ENCODE measurements at regions not wholly inside any gene's neighbourhood (a gene's known extent, or its start where the extent isn't known, plus 50 kb on each side); places are given as distances from the start of the nearest gene placed in this dataset.

- no peak for TF ChIP-seq CTCF (IDR thresholded peaks at IDR 0.05; ENCODE audit: borderline replicate concordance, control extremely low read depth, extremely low read depth, insufficient read depth, missing control alignments)
- DNase-seq (ENCODE audit: low spot score): no peak
- in situ Hi-C loops (cut with MboI; ENCODE audit: low sequenced_read_pairs, unreplicated experiment): no loop called here
These were observed 224.8 kb upstream of the DPYD start for GRCh38 chr1:98145655-98146054.

- in situ Hi-C loops (cut with MboI; ENCODE audit: low sequenced_read_pairs, unreplicated experiment): no loop called here
- DNase-seq (ENCODE audit: low spot score): no peak
- no peak for TF ChIP-seq CTCF (IDR thresholded peaks at IDR 0.05; ENCODE audit: borderline replicate concordance, control extremely low read depth, extremely low read depth, insufficient read depth, missing control alignments)
These were observed 222.6 kb upstream of the DPYD start for GRCh38 chr1:98143403-98143802.

GRCh38 chr1:98133131-98133530 lies 212.3 kb upstream of the DPYD start:
- in situ Hi-C loops (cut with MboI; ENCODE audit: low sequenced_read_pairs, unreplicated experiment): no loop called here
- DNase-seq (ENCODE audit: low spot score): no peak

GRCh38 chr1:98130408-98130807 lies 209.6 kb upstream of the DPYD start:
- in situ Hi-C loops (cut with MboI; ENCODE audit: low sequenced_read_pairs, unreplicated experiment): no loop called here
- no peak for TF ChIP-seq CTCF (IDR thresholded peaks at IDR 0.05; ENCODE audit: borderline replicate concordance, control extremely low read depth, extremely low read depth, insufficient read depth, missing control alignments)
- no peak for DNase-seq (ENCODE audit: low spot score)

More at GRCh38 chr1:98133131-98133530, 212.3 kb upstream of the DPYD start:
- no peak for TF ChIP-seq CTCF (IDR thresholded peaks at IDR 0.05; ENCODE audit: borderline replicate concordance, control extremely low read depth, extremely low read depth, insufficient read depth, missing control alignments)

- DNase-seq (ENCODE audit: low spot score): no peak
- in situ Hi-C loops (cut with MboI; ENCODE audit: low sequenced_read_pairs, unreplicated experiment): no loop called here
- TF ChIP-seq CTCF (IDR thresholded peaks at IDR 0.05; ENCODE audit: borderline replicate concordance, control extremely low read depth, extremely low read depth, insufficient read depth, missing control alignments): no peak
These were observed 208.7 kb upstream of the DPYD start for GRCh38 chr1:98129491-98129890.

- in situ Hi-C loops (cut with MboI; ENCODE audit: low sequenced_read_pairs, unreplicated experiment): no loop called here
- no peak for TF ChIP-seq CTCF (IDR thresholded peaks at IDR 0.05; ENCODE audit: borderline replicate concordance, control extremely low read depth, extremely low read depth, insufficient read depth, missing control alignments)
- DNase-seq (ENCODE audit: low spot score): no peak
These were observed 205.9 kb upstream of the DPYD start for GRCh38 chr1:98126740-98127139.

- no peak for TF ChIP-seq CTCF (IDR thresholded peaks at IDR 0.05; ENCODE audit: borderline replicate concordance, control extremely low read depth, extremely low read depth, insufficient read depth, missing control alignments)
- no peak for DNase-seq (ENCODE audit: low spot score)
- in situ Hi-C loops (cut with MboI; ENCODE audit: low sequenced_read_pairs, unreplicated experiment): no loop called here
These were observed 200.8 kb upstream of the DPYD start for GRCh38 chr1:98121646-98122045.

Measured in GM13976 (cell line).